ENCODE measurements at regions not wholly inside any gene's neighbourhood (a gene's known extent, or its start where the extent isn't known, plus 50 kb on each side); places are given as distances from the start of the nearest gene placed in this dataset.

DNA sequence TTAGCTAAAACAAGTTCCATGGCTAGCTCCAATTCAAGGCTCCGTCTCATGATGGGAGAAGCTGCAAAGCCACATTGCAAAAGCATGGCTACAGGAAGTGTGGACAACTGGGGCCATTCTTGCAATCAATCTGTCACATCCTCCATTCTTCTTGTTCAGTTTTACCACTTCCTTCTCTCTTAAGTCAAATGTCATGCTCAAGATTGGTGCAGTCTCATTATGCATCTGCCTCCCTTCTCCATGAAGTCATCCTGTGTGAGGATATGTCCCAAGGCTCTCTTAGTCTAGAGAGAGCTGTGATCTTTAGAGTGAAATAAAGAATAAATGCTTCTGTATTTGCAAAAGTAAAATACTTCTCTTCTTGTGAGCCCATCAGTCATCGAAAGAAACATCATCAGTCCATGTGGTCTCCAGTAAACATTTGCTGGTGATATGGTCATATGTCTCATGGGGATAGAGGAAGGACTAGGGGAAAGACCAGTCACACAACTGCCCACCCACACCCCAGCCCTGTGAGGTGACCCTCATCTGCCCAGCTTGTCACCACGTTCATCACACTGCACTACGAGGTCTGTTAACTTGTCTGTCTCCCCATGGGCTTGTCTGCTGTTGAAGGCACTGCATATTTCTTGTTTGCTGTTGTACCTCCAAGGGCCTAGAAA is 303.0 kb downstream of the NUAK1 start:
- TF ChIP-seq CTCF (IDR thresholded peaks at IDR 0.05) (no peak), POLR2AphosphoS5 (IDR thresholded peaks at IDR 0.05) (no peak)

Data from esophagus muscularis mucosa (tissue), 3 donors.